Tibial nerve (tissue), 4 donors: ENCODE measurements at regions not wholly inside any gene's neighbourhood (a gene's known extent, or its start where the extent isn't known, plus 50 kb on each side); places are given as distances from the start of the nearest gene placed in this dataset.

ENCODE experiments used
- DNase-seq, 2 donors: peaks; one replicate each; pipeline ENCODE4 v3.0.0-alpha.2; 2019; ENCODE audit warnings: low spot score in 2 of 2
- H3K27ac ChIP-seq, 4 donors: fragments of 200-600 bp; sonication (generic) in 3 of 4; one replicate each; pipeline ENCODE4 v1.5.1; 2017 to 2019; ENCODE audit warnings: mild to moderate bottlenecking in 1 of 4
- H3K27me3 ChIP-seq, 2 donors: fragments of 200-600 bp; sonication (generic) in 1 of 2; one replicate each; pipeline versions ENCODE4 v1.5.1 to v1.6.0; 2017 to 2019
- H3K36me3 ChIP-seq, 3 donors: fragments of 200-600 bp; sonication (generic); one replicate each; pipeline ENCODE4 v1.5.1; 2018 to 2019
- H3K4me1 ChIP-seq, 4 donors: fragments of 200-600 bp; sonication (generic) in 3 of 4; one replicate each; pipeline ENCODE4 v1.5.1; 2017 to 2019
- H3K4me3 ChIP-seq, 4 donors: fragments of 200-600 bp; sonication (generic) in 3 of 4; one replicate each; pipeline ENCODE4 v1.5.1; 2017 to 2019; ENCODE audit warnings: mild to moderate bottlenecking in 1 of 4, moderate library complexity in 1 of 4
- H3K9me3 ChIP-seq, 4 donors: fragments of 200-600 bp; sonication (generic) in 3 of 4; one replicate each; pipeline ENCODE4 v1.5.1; 2017 to 2019
- EP300 ChIP-seq, 2 donors: sonication (generic); formaldehyde crosslinking; IDR thresholded peaks; one replicate each; pipeline ENCODE4 v1.6.1; 2017; ENCODE audit warnings: antibody characterized with exemption in 2 of 2, mild to moderate bottlenecking in 1 of 2
- POLR2A ChIP-seq, 2 donors: fragments of 450-650 bp; IDR thresholded peaks; one replicate each; pipeline ENCODE4 v1.6.1; 2017; ENCODE audit warnings: antibody characterized with exemption in 2 of 2, mild to moderate bottlenecking in 2 of 2, moderate library complexity in 2 of 2
- WGBS, 2 donors: methylation state at CpG; one replicate each; pipeline ENCODE4 v1.1.5; 2018; 5-methylcytosine and 5-hydroxymethylcytosine counted together
- TF ChIP-seq, protein P1 (sequence below), 5 experiments: fragments of 200-600 bp in 3 of 5; fragments of 450-650 bp in 2 of 5; sonication (generic) in 3 of 5; IDR thresholded peaks; one replicate each; pipeline ENCODE4 v1.5.1; 2016 to 2019; ENCODE audit warnings: antibody characterized with exemption in 5 of 5, mild to moderate bottlenecking in 3 of 5, moderate library complexity in 2 of 5

DNA sequence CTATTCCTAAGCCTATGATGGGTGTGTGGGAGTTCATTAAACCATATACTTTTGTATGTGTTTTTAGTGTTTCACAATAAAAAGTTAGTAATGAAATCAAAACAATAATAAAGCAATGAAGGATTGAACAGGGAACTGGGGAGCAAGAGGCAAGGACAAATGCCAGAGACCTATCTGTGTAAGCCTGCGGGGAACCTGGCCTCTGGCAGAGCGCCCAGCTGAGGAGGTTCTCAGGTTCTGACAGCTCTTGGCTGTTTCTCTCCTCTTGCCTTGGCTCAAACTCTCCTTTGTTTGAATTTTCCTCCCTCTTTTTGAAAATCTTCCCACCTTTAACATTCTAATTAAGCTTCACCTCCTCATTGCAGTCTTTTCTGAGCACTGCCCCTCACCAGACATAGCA lies 200.0 kb upstream of the NCKAP5 start:
- TF ChIP-seq EP300 (IDR thresholded peaks at IDR 0.05) (no peak), POLR2A (IDR thresholded peaks at IDR 0.05) (no peak)
- TF ChIP-seq, protein P1, sequence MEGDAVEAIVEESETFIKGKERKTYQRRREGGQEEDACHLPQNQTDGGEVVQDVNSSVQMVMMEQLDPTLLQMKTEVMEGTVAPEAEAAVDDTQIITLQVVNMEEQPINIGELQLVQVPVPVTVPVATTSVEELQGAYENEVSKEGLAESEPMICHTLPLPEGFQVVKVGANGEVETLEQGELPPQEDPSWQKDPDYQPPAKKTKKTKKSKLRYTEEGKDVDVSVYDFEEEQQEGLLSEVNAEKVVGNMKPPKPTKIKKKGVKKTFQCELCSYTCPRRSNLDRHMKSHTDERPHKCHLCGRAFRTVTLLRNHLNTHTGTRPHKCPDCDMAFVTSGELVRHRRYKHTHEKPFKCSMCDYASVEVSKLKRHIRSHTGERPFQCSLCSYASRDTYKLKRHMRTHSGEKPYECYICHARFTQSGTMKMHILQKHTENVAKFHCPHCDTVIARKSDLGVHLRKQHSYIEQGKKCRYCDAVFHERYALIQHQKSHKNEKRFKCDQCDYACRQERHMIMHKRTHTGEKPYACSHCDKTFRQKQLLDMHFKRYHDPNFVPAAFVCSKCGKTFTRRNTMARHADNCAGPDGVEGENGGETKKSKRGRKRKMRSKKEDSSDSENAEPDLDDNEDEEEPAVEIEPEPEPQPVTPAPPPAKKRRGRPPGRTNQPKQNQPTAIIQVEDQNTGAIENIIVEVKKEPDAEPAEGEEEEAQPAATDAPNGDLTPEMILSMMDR (IDR thresholded peaks at IDR 0.05), result no peak
- H3K27ac ChIP-seq, result peak overlapping the region in 1 of 4 donors; percentile 60

DNA sequence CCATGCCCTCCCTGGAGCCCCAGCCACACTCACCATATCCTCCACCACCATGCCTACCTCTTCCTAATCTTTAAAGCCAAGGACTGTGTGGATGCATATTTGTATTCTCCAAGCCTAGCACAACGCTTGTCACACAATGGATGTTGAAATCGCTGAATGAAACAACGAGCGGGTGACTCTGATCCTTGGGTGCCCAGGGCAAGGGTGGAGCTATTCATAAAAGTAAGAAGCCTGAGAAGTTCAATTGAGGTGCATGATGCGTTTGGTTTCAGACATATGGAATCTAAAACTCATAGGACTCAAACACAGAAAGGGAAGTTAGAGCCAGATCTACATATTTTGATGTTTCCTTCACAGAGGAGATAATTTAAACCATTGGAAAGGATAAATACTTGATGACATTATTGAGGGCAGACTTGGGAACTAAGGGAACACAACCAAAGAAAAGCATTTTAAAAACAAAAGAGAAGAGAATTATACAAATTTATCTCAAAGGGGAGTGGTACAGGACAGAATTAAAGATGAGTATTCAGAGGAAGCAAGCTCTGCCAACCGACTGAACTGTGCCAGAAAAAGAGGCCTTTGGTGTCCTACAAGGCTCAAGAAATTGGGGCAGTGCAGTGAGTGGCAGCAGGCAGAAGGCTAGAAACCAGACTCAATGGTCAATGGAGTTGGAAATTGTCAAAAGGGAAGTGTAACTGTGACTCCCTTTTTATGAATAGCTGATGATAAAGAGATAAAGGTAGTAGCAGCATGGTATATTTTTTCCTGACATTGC lies 200.6 kb upstream of the NCKAP5 start:
- peak overlapping the region in 1 of 4 donors; percentile 60 for H3K27ac ChIP-seq

More for the DNA sequence above, 200.0 kb upstream of the NCKAP5 start:
- 77 to 78% methylated on average over 2 of the region's 2 CpGs for WGBS, 2 donors
- H3K4me3 ChIP-seq, result no peak overlapping the region
- peak in 1 of 2 donors; percentile 28 for DNase-seq
- H3K4me1 ChIP-seq, result peaks cover 0 to 22% (median 0%) of the 10 kb centered on the region in 4 donors
- no peaks in the 10 kb centered on the region for H3K36me3 ChIP-seq
- H3K27me3 ChIP-seq, result no peaks in the 10 kb centered on the region
- no peaks in the 10 kb centered on the region for H3K9me3 ChIP-seq

GRCh38 chr2:133773854-133774653 lies 205.8 kb upstream of the NCKAP5 start:
- TF ChIP-seq EP300 (IDR thresholded peaks at IDR 0.05) (peak in 1 of 2 donors; percentile 55), POLR2A (IDR thresholded peaks at IDR 0.05) (no peak)
- DNase-seq, result peak; percentile 41 to 67
- H3K27ac ChIP-seq, result peak overlapping the region in 3 of 4 donors; percentile 40 to 84 (median 79)

More for the DNA sequence above, 200.6 kb upstream of the NCKAP5 start:
- WGBS, 2 donors, result 86 to 87% methylated on average over 6 of the region's 6 CpGs
- H3K36me3 ChIP-seq, result no peaks in the 10 kb centered on the region
- peaks cover 0 to 26% (median 0%) of the 10 kb centered on the region in 4 donors for H3K4me1 ChIP-seq
- H3K27me3 ChIP-seq, result no peaks in the 10 kb centered on the region
- no peak overlapping the region for H3K4me3 ChIP-seq
- H3K9me3 ChIP-seq, result no peaks in the 10 kb centered on the region
- TF ChIP-seq POLR2A (IDR thresholded peaks at IDR 0.05) (no peak), EP300 (IDR thresholded peaks at IDR 0.05) (no peak)
- TF ChIP-seq, protein P1 (IDR thresholded peaks at IDR 0.05), result no peak
- DNase-seq, result no peak

DNA sequence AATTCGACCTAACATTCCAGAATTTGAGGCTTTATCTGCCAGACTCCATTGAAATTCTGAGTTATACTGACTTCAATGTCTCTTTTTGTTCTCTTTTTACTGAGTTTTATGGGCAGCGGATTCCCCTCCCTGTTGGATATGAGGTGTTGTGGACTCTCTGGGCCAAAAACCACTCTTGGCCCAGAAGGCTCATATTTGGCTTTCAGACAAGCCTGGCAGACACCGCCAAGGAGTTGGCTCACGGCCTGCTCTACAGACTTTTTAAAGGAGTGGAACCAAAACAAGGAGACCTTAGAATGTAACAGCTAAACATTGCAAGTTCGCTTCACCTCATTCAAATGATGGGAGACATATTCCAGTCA lies 206.4 kb upstream of the NCKAP5 start:
- Histone ChIP-seq H3K4me3 (no peak overlapping the region), H3K27ac (peak overlapping the region in 3 of 4 donors; percentile 40 to 84 (median 79)), H3K36me3 (no peaks in the 10 kb centered on the region), H3K27me3 (no peaks in the 10 kb centered on the region), H3K9me3 (no peaks in the 10 kb centered on the region), H3K4me1 (peaks cover 0 to 26% (median 2%) of the 10 kb centered on the region in 4 donors)
- DNase-seq, result peak; percentile 51 to 54
- peak in 1 of 2 donors; percentile 7 for TF ChIP-seq EP300 (IDR thresholded peaks at IDR 0.05)
- TF ChIP-seq, protein P1 (IDR thresholded peaks at IDR 0.05), result no peak
- 34 to 44% methylated on average over 5 of the region's 5 CpGs for WGBS, 2 donors

More at GRCh38 chr2:133773854-133774653, 205.8 kb upstream of the NCKAP5 start:
- Histone ChIP-seq H3K27me3 (no peaks in the 10 kb centered on the region), H3K36me3 (no peaks in the 10 kb centered on the region), H3K9me3 (no peaks in the 10 kb centered on the region), H3K4me1 (peaks cover 0 to 26% (median 2%) of the 10 kb centered on the region in 4 donors), H3K4me3 (no peak overlapping the region)
- WGBS, 2 donors, result 26 to 52% methylated on average over 2 of the region's 2 CpGs

- Histone ChIP-seq H3K27me3 (no peaks in the 10 kb centered on the region), H3K4me3 (no peak overlapping the region), H3K27ac (no peak overlapping the region), H3K36me3 (no peaks in the 10 kb centered on the region), H3K9me3 (no peaks in the 10 kb centered on the region), H3K4me1 (peaks cover 0 to 31% (median 2%) of the 10 kb centered on the region in 4 donors)
- 80 to 87% methylated on average over 8 of the region's 8 CpGs for WGBS, 2 donors
- no peak for DNase-seq
- no peak for TF ChIP-seq EP300 (IDR thresholded peaks at IDR 0.05)
- TF ChIP-seq, protein P1 (IDR thresholded peaks at IDR 0.05), result no peak
- no peak for TF ChIP-seq POLR2A (IDR thresholded peaks at IDR 0.05)
Observed at GRCh38 chr2:133776936-133777573, 208.8 kb upstream of the NCKAP5 start.
